Activated T-cell treated with anti-CD3 and anti-CD28 coated beads for 4 hours (primary cell): ENCODE measurements at regions not wholly inside any gene's neighbourhood (a gene's known extent, or its start where the extent isn't known, plus 50 kb on each side); places are given as distances from the start of the nearest gene placed in this dataset.
"Not testable (repeated sequence)": the region's sequence is repeated elsewhere in the genome, so short reads cannot be mapped to it uniquely, and the experiment has no call there.

ENCODE experiments used
- DNase-seq: peaks from one replicate; pipeline ENCODE4 v3.0.0-alpha.2; 2020

DNA sequence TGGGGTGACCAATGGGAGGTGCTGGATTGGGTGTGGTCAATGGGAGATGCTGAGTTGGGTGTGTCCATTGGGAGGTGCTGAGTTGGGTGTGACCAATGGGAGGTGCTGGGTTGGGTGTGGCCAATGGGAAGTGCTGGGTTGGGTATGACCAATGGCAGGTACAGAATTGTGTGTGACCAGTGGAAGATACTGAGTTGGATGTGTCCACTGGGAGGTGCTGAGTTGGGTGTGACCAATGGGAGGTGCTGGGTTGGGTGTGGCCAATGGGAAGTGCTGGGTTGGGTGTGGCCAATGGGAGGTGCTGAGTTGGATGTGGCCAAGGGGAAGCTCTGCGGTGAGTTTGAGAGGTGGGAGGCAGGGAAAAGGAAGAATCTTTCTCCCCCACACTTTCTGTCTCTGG lies 250.0 kb upstream of the PROK2 start:
- DNase-seq = no peak

GRCh38 chr3:72033666-72034428 lies 248.9 kb upstream of the PROK2 start:
- DNase-seq = no peak

DNA sequence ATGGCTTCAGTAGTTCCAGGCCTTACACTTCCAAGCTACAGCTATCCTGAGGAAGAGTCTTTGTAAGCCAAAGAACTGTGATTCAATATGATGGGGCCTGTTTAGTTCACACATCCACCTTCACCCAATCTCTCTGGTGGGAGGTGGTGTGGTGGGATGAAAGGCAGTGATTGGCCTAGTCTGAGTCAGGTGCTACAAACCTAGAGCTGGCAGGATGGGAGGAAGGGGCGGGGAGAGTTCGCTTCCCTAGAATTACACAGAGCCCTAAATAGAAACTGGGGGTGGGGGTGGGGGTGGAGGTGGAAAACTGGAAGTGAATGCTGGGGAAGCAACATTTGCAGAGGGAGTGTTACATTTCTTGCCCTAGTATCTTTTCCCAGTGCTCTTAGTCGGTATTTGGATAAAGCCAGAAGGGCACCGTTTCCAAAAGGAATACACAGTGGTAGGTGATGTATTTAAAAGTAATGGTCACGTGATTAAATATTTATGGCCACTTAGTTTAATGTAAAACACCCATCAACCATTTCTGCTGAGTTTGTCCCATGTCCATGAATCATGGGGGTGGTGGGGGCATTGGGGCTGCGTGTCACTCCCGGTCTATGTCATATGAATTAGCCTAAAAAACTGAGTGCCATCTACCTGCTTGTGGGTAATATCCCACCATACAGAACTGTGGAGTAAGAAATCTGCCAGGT lies 247.6 kb upstream of the PROK2 start:
- DNase-seq = no peak

DNA sequence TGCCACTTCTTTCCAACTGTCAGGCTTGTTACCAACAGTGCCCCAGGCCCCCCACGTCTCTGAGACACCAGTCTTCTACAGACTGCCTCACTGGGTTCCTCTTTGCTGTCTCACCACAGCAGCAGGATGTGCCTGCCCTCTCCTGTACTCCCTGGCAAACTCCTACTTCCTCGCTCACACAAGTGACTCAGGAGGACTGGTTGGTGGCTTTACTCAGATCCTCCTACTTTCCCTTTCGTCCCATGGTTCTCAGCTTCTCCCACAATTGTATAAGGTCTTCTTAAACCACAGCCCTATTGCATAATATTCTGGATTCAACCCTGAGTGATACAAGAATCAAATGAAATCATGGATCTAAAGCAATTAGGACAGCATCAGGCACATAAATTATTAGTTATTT lies 246.6 kb upstream of the PROK2 start:
- DNase-seq = no peak

GRCh38 chr3:72030296-72030695 lies 245.3 kb upstream of the PROK2 start:
- DNase-seq = not testable (repeated sequence)

DNA sequence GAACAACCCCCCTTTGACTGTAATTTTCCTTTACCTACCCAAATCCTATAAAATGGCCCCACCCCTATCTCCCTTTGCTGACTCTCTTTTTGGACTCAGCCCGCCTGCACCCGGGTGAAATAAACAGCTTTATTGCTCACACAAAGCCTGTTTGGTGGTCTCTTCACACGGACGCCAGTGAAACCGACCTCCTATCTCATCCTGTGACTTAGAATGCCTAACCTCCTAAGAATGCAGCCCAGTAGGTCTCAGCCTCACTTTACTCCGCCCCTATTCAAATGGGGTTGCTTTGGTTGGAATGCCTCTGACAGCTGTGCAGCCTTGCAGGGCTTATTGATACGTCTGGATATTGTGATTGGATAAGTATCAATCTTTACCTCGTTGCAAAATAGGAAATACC lies 243.8 kb upstream of the PROK2 start:
- not testable (repeated sequence) for DNase-seq

DNA sequence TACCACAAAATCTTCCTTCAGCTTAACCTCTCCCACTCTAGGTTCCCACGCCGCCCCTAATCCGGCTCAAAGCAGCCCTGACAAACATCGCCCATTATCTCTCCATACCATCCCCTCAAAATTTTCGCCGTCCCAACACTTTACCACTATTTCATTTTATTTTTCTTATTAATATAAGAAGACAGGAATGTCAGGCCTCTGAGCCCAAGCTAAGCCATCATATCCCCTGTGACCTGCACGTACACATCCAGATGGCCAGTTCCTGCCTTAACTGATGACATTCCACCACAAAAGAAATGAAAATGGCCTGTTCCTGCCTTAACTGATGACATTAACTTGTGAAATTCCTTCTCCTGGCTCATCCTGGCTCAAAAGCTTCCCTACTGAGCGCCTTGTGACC lies 243.4 kb upstream of the PROK2 start:
- DNase-seq = not testable (repeated sequence)

- DNase-seq = not testable (repeated sequence)
Measured at GRCh38 chr3:72027728-72028127, 242.8 kb upstream of the PROK2 start.

DNA sequence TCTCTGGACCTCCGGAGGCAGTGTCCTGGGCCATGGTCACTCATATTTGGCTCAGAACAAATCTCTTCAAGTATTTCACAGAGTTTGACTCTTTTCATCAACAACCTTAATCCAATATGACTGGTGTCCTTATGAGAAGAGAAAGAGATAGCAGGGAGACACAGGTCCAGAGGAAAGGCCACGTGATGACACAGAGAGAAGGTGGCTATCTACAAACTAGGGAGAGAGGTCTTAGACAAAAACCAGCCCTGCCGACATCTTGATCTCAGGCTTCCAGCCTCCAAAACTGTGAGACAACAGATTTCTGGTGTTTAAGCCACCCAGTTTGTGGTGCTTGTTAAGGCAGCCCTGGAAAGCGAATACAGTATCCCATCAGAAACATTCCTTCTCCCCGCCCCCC lies 237.1 kb upstream of the PROK2 start:
- no peak for DNase-seq

GRCh38 chr3:72021531-72021930 lies 236.6 kb upstream of the PROK2 start:
- no peak for DNase-seq

GRCh38 chr3:72018343-72018984 lies 233.5 kb upstream of the PROK2 start:
- DNase-seq = no peak

- no peak for DNase-seq
Measured at GRCh38 chr3:72017935-72018334, 233.0 kb upstream of the PROK2 start.

- no peak for DNase-seq
Measured at GRCh38 chr3:72017311-72017710, 232.4 kb upstream of the PROK2 start.

DNA sequence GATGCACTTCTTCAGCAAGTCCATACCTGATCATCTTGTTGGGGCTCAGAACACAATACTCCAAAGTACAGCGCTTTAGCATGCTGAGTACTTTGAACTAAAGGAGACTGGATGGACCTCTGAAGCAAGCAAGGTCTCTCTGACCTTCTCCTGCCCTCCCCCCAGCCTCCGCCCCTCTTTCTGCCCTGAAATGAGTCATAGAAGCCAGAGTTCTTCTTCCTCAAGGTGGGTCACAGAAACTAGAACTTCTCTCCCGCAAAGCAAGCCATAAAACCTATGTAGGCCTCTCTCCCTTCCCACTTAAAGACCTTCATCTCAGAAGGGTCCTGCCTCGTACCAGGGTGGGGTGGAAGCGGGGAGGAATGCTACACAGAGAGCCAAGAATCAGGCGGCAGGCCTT lies 230.5 kb upstream of the PROK2 start:
- no peak for DNase-seq

GRCh38 chr3:72013084-72013483 lies 228.1 kb upstream of the PROK2 start:
- no peak for DNase-seq

GRCh38 chr3:72012363-72012762 lies 227.4 kb upstream of the PROK2 start:
- DNase-seq = no peak

- no peak for DNase-seq
Measured at GRCh38 chr3:72011485-72011884, 226.5 kb upstream of the PROK2 start.

GRCh38 chr3:72009851-72010443 lies 225.0 kb upstream of the PROK2 start:
- DNase-seq = no peak

DNA sequence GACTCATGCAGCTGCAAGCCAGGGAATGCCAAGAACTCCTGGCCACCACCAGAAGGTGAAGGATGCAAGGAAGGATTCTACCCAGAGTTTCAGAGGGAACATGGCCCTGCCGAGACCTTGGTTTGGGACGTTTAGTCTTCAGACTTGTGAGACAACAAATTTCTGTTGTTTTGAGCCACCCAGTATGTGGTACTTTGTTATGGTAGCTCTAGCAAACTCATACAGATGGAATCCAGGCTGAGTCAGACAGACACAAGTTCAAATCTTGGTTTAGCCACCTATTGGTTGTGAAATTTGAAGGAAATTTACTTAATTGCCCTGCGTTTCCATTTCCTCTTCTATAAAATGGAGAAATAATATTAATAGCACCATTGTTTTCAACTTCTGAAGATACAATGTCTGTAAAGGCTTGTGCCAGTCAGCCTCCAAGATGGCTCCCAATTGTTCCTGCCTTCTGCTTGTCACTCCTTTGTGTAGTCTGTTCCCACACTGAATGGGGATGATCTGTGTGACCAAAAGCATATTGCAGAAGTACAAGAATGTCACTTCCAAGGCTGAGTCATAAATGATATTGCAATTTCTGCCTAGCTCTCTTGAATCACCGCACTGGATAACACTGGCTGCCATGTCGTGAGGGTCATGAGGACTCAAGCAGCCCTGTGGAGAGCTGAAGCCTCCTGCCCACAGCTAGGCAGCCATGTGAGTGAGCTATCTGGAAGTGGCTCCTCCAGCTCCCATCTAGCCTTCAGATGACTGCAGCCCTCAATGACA lies 223.5 kb upstream of the PROK2 start:
- no peak for DNase-seq

DNA sequence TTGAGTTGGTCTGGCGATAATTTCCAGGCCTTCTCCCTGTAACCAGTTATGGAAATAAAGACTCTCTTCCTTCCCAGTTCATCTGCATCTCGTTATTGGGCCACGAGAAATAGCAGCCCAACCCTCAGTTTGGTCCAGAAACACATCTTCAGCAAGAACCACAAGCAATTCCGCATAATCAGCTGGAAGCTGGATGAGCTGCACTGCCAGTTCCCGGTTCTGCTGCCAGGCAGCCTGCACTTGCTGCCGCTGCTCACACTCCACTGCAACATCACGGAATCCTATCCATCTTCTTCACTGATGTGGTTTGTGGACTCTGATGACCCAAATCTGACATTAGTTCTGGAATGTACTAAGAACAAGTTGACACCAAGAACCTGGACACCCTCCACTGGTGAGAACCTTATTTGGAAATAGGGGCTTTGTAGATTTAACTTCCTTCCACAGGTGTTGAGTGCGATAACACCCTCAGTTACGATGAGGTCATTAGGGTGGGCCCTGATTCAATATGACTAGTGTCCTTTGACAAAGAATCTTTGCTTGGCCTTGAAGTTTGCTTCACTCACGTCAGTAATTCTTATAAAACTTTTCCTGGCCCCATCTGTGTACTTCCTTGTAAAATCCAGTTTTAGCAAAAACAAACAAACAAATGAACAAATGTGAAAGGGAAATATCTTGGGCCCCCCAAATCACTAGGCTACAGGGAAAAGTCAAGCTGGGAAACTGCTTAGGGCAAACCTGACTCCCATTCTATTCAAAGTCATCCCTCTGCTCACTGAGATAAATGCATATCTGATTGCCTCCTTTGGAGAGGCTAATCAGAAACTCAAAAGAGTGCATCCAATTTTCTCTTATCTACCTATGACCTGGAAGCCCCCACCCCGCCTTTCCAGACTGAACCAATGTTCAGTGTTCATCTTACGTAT lies 221.9 kb upstream of the PROK2 start:
- no peak for DNase-seq

DNA sequence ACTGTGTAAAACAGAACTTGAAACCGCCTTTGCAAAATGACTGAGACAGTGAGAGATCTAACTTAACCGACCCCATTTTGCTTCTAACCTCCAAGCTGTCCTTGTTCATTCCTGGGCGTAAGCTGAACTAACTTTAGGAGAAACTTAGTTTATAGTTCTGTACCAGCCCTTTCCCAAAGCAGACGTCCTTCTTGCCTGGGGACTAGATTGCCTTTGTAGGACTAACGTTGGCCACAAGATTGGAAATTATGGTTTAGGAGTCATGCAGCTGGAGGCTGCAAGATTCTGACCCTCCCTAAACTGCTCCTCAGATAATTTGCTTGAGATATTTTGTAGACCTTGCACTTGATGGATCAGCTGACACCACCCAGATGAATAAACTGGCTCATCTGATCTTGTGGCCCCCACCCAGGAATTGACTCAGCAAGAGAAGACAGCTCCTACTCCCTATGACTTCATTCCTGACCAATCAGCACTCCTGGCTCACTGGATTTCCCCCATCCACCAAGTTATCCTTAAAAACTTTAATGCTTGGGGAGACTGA lies 219.9 kb upstream of the PROK2 start:
- DNase-seq = no peak
